ENCODE measurements at regions not wholly inside any gene's neighbourhood (a gene's known extent, or its start where the extent isn't known, plus 50 kb on each side); places are given as distances from the start of the nearest gene placed in this dataset.

- no peak for TF ChIP-seq CTCF (IDR thresholded peaks at IDR 0.05; ENCODE audit: low read length)
- no peak for TF ChIP-seq EZH2 (optimal IDR thresholded peaks at IDR 0.05; ENCODE audit: low read depth, low read length)
Measured at GRCh38 chr2:126224776-126225175, 431.2 kb upstream of the GYPC start.
